ENCODE measurements at regions not wholly inside any gene's neighbourhood (a gene's known extent, or its start where the extent isn't known, plus 50 kb on each side); places are given as distances from the start of the nearest gene placed in this dataset.

GRCh38 chr5:103646698-103647614 lies 84.4 kb upstream of the NUDT12 start:
- Histone ChIP-seq H3K36me3 (ENCODE audit: control insufficient read depth in 3 of 3, insufficient read depth in 3 of 3, low read length in 3 of 3) (no peaks in the 10 kb centered on the region), H3K4me1 (ENCODE audit: control insufficient read depth in 3 of 3, insufficient read depth in 3 of 3, low read length in 3 of 3) (no peaks in the 10 kb centered on the region), H3K9ac (ENCODE audit: low read depth in 1 of 3, low read length in 3 of 3) (no peak overlapping the region), H3K9me3 (ENCODE audit: control insufficient read depth in 3 of 3, low read length in 3 of 3) (no peaks in the 10 kb centered on the region), H3K27ac (ENCODE audit: low read depth, low read length) (no peak overlapping the region), H3K4me3 (ENCODE audit: low read length in 3 of 3) (no peak overlapping the region), H3K27me3 (ENCODE audit: control insufficient read depth in 3 of 3, insufficient read depth in 3 of 3, low read length in 3 of 3) (no peaks in the 10 kb centered on the region)

- no peaks in the 10 kb centered on the region for H3K27me3 ChIP-seq (ENCODE audit: control insufficient read depth in 3 of 3, insufficient read depth in 3 of 3, low read length in 3 of 3)
- H3K4me3 ChIP-seq (ENCODE audit: low read length in 3 of 3): no peak overlapping the region
- no peaks in the 10 kb centered on the region for H3K4me1 ChIP-seq (ENCODE audit: control insufficient read depth in 3 of 3, insufficient read depth in 3 of 3, low read length in 3 of 3)
- H3K36me3 ChIP-seq (ENCODE audit: control insufficient read depth in 3 of 3, insufficient read depth in 3 of 3, low read length in 3 of 3): no peaks in the 10 kb centered on the region
- no peaks in the 10 kb centered on the region for H3K9me3 ChIP-seq (ENCODE audit: control insufficient read depth in 3 of 3, low read length in 3 of 3)
- no peak overlapping the region for H3K9ac ChIP-seq (ENCODE audit: low read depth in 1 of 3, low read length in 3 of 3)
- no peak overlapping the region for H3K27ac ChIP-seq (ENCODE audit: low read depth, low read length)
Measured at GRCh38 chr5:103645816-103646215, 83.2 kb upstream of the NUDT12 start.

GRCh38 chr5:103638979-103639378 lies 76.4 kb upstream of the NUDT12 start:
- H3K9ac ChIP-seq (ENCODE audit: low read depth in 1 of 3, low read length in 3 of 3): no peak overlapping the region
- no peak overlapping the region for H3K4me3 ChIP-seq (ENCODE audit: low read length in 3 of 3)
- no peaks in the 10 kb centered on the region for H3K9me3 ChIP-seq (ENCODE audit: control insufficient read depth in 3 of 3, low read length in 3 of 3)
- H3K4me1 ChIP-seq (ENCODE audit: control insufficient read depth in 3 of 3, insufficient read depth in 3 of 3, low read length in 3 of 3): no peaks in the 10 kb centered on the region
- H3K27me3 ChIP-seq (ENCODE audit: control insufficient read depth in 3 of 3, insufficient read depth in 3 of 3, low read length in 3 of 3): no peaks in the 10 kb centered on the region
- no peaks in the 10 kb centered on the region for H3K36me3 ChIP-seq (ENCODE audit: control insufficient read depth in 3 of 3, insufficient read depth in 3 of 3, low read length in 3 of 3)
- no peak overlapping the region for H3K27ac ChIP-seq (ENCODE audit: low read depth, low read length)

GRCh38 chr5:103624675-103625074 lies 62.1 kb upstream of the NUDT12 start:
- H3K4me3 ChIP-seq (ENCODE audit: low read length in 3 of 3): no peak overlapping the region
- no peak overlapping the region for H3K9ac ChIP-seq (ENCODE audit: low read depth in 1 of 3, low read length in 3 of 3)
- peaks cover 0 to 3% (median 0%) of the 10 kb centered on the region in 3 donors for H3K4me1 ChIP-seq (ENCODE audit: control insufficient read depth in 3 of 3, insufficient read depth in 3 of 3, low read length in 3 of 3)
- no peaks in the 10 kb centered on the region for H3K9me3 ChIP-seq (ENCODE audit: control insufficient read depth in 3 of 3, low read length in 3 of 3)
- H3K27me3 ChIP-seq (ENCODE audit: control insufficient read depth in 3 of 3, insufficient read depth in 3 of 3, low read length in 3 of 3): no peaks in the 10 kb centered on the region
- no peaks in the 10 kb centered on the region for H3K36me3 ChIP-seq (ENCODE audit: control insufficient read depth in 3 of 3, insufficient read depth in 3 of 3, low read length in 3 of 3)
- H3K27ac ChIP-seq (ENCODE audit: low read depth, low read length): no peak overlapping the region

- no peak overlapping the region for H3K9ac ChIP-seq (ENCODE audit: low read depth in 1 of 3, low read length in 3 of 3)
- no peaks in the 10 kb centered on the region for H3K36me3 ChIP-seq (ENCODE audit: control insufficient read depth in 3 of 3, insufficient read depth in 3 of 3, low read length in 3 of 3)
- no peaks in the 10 kb centered on the region for H3K27me3 ChIP-seq (ENCODE audit: control insufficient read depth in 3 of 3, insufficient read depth in 3 of 3, low read length in 3 of 3)
- H3K4me3 ChIP-seq (ENCODE audit: low read length in 3 of 3): no peak overlapping the region
- no peak overlapping the region for H3K27ac ChIP-seq (ENCODE audit: low read depth, low read length)
- H3K9me3 ChIP-seq (ENCODE audit: control insufficient read depth in 3 of 3, low read length in 3 of 3): no peaks in the 10 kb centered on the region
- H3K4me1 ChIP-seq (ENCODE audit: control insufficient read depth in 3 of 3, insufficient read depth in 3 of 3, low read length in 3 of 3): peaks cover 0 to 3% (median 0%) of the 10 kb centered on the region in 3 donors
Measured at GRCh38 chr5:103624035-103624480, 61.5 kb upstream of the NUDT12 start.

GRCh38 chr5:103623425-103623824 lies 60.8 kb upstream of the NUDT12 start:
- H3K9ac ChIP-seq (ENCODE audit: low read depth in 1 of 3, low read length in 3 of 3): no peak overlapping the region
- H3K27me3 ChIP-seq (ENCODE audit: control insufficient read depth in 3 of 3, insufficient read depth in 3 of 3, low read length in 3 of 3): no peaks in the 10 kb centered on the region
- H3K36me3 ChIP-seq (ENCODE audit: control insufficient read depth in 3 of 3, insufficient read depth in 3 of 3, low read length in 3 of 3): no peaks in the 10 kb centered on the region
- no peak overlapping the region for H3K4me3 ChIP-seq (ENCODE audit: low read length in 3 of 3)
- peaks cover 0 to 3% (median 0%) of the 10 kb centered on the region in 3 donors for H3K4me1 ChIP-seq (ENCODE audit: control insufficient read depth in 3 of 3, insufficient read depth in 3 of 3, low read length in 3 of 3)
- no peaks in the 10 kb centered on the region for H3K9me3 ChIP-seq (ENCODE audit: control insufficient read depth in 3 of 3, low read length in 3 of 3)
- no peak overlapping the region for H3K27ac ChIP-seq (ENCODE audit: low read depth, low read length)

GRCh38 chr5:103621548-103621930 lies 59.0 kb upstream of the NUDT12 start:
- no peaks in the 10 kb centered on the region for H3K27me3 ChIP-seq (ENCODE audit: control insufficient read depth in 3 of 3, insufficient read depth in 3 of 3, low read length in 3 of 3)
- no peak overlapping the region for H3K4me3 ChIP-seq (ENCODE audit: low read length in 3 of 3)
- no peak overlapping the region for H3K27ac ChIP-seq (ENCODE audit: low read depth, low read length)
- no peaks in the 10 kb centered on the region for H3K36me3 ChIP-seq (ENCODE audit: control insufficient read depth in 3 of 3, insufficient read depth in 3 of 3, low read length in 3 of 3)
- H3K9me3 ChIP-seq (ENCODE audit: control insufficient read depth in 3 of 3, low read length in 3 of 3): no peaks in the 10 kb centered on the region
- no peak overlapping the region for H3K9ac ChIP-seq (ENCODE audit: low read depth in 1 of 3, low read length in 3 of 3)
- H3K4me1 ChIP-seq (ENCODE audit: control insufficient read depth in 3 of 3, insufficient read depth in 3 of 3, low read length in 3 of 3): peaks cover 0 to 3% (median 0%) of the 10 kb centered on the region in 3 donors

- Histone ChIP-seq H3K36me3 (ENCODE audit: control insufficient read depth in 3 of 3, insufficient read depth in 3 of 3, low read length in 3 of 3) (no peaks in the 10 kb centered on the region), H3K4me1 (ENCODE audit: control insufficient read depth in 3 of 3, insufficient read depth in 3 of 3, low read length in 3 of 3) (peaks cover 0 to 3% (median 0%) of the 10 kb centered on the region in 3 donors), H3K4me3 (ENCODE audit: low read length in 3 of 3) (no peak overlapping the region), H3K9me3 (ENCODE audit: control insufficient read depth in 3 of 3, low read length in 3 of 3) (no peaks in the 10 kb centered on the region), H3K9ac (ENCODE audit: low read depth in 1 of 3, low read length in 3 of 3) (no peak overlapping the region), H3K27ac (ENCODE audit: low read depth, low read length) (no peak overlapping the region), H3K27me3 (ENCODE audit: control insufficient read depth in 3 of 3, insufficient read depth in 3 of 3, low read length in 3 of 3) (no peaks in the 10 kb centered on the region)
Measured at GRCh38 chr5:103620851-103621547, 58.4 kb upstream of the NUDT12 start.

- Histone ChIP-seq H3K27ac (ENCODE audit: low read depth, low read length) (no peak overlapping the region), H3K9ac (ENCODE audit: low read depth in 1 of 3, low read length in 3 of 3) (no peak overlapping the region), H3K4me1 (ENCODE audit: control insufficient read depth in 3 of 3, insufficient read depth in 3 of 3, low read length in 3 of 3) (no peaks in the 10 kb centered on the region), H3K27me3 (ENCODE audit: control insufficient read depth in 3 of 3, insufficient read depth in 3 of 3, low read length in 3 of 3) (no peaks in the 10 kb centered on the region), H3K9me3 (ENCODE audit: control insufficient read depth in 3 of 3, low read length in 3 of 3) (no peaks in the 10 kb centered on the region), H3K4me3 (ENCODE audit: low read length in 3 of 3) (no peak overlapping the region), H3K36me3 (ENCODE audit: control insufficient read depth in 3 of 3, insufficient read depth in 3 of 3, low read length in 3 of 3) (no peaks in the 10 kb centered on the region)
Measured at GRCh38 chr5:103617913-103618312, 55.3 kb upstream of the NUDT12 start.

GRCh38 chr5:103617090-103617489 lies 54.5 kb upstream of the NUDT12 start:
- Histone ChIP-seq H3K27ac (ENCODE audit: low read depth, low read length) (no peak overlapping the region), H3K4me1 (ENCODE audit: control insufficient read depth in 3 of 3, insufficient read depth in 3 of 3, low read length in 3 of 3) (no peaks in the 10 kb centered on the region), H3K27me3 (ENCODE audit: control insufficient read depth in 3 of 3, insufficient read depth in 3 of 3, low read length in 3 of 3) (no peaks in the 10 kb centered on the region), H3K36me3 (ENCODE audit: control insufficient read depth in 3 of 3, insufficient read depth in 3 of 3, low read length in 3 of 3) (no peaks in the 10 kb centered on the region), H3K4me3 (ENCODE audit: low read length in 3 of 3) (no peak overlapping the region), H3K9me3 (ENCODE audit: control insufficient read depth in 3 of 3, low read length in 3 of 3) (no peaks in the 10 kb centered on the region), H3K9ac (ENCODE audit: low read depth in 1 of 3, low read length in 3 of 3) (no peak overlapping the region)
